Neural crest cell (in vitro differentiated cells): ENCODE measurements at regions not wholly inside any gene's neighbourhood (a gene's known extent, or its start where the extent isn't known, plus 50 kb on each side); places are given as distances from the start of the nearest gene placed in this dataset.

Source experiments
- DNase-seq: peaks from one replicate; pipeline ENCODE4 v3.0.0; 2021; ENCODE audit warnings: low read depth, mixed read lengths, low spot score
- H3K27ac Mint-ChIP-seq: one replicate; pipeline ENCODE4 v1.8.0; 2021; ENCODE audit warnings: mild to moderate bottlenecking, mixed read lengths; ENCODE audit not compliant: unreplicated experiment
- H3K27me3 Mint-ChIP-seq: 2 replicates; pipeline ENCODE4 v1.8.0; 2021; ENCODE audit warnings: low read depth, mild to moderate bottlenecking, mixed read lengths
- H3K36me3 Mint-ChIP-seq: 2 replicates; pipeline ENCODE4 v1.8.0; 2021; ENCODE audit warnings: low read depth, mild to moderate bottlenecking, mixed read lengths
- H3K4me1 Mint-ChIP-seq: 2 replicates; pipeline ENCODE4 v1.8.0; 2021; ENCODE audit warnings: mixed read lengths
- H3K4me3 Mint-ChIP-seq: one replicate; pipeline ENCODE4 v1.8.0; 2021; ENCODE audit warnings: mild to moderate bottlenecking, mixed read lengths
- H3K9me3 Mint-ChIP-seq: 2 replicates; pipeline ENCODE4 v1.8.0; 2021; ENCODE audit warnings: mixed read lengths
- TF ChIP-seq, protein P1 (sequence below): fragments of 200-600 bp; sonication (generic); conservative IDR thresholded peaks from 2 replicates; pipeline ENCODE4 v1.5.0; 2021; ENCODE audit warnings: antibody characterized with exemption, mild to moderate bottlenecking

DNA sequence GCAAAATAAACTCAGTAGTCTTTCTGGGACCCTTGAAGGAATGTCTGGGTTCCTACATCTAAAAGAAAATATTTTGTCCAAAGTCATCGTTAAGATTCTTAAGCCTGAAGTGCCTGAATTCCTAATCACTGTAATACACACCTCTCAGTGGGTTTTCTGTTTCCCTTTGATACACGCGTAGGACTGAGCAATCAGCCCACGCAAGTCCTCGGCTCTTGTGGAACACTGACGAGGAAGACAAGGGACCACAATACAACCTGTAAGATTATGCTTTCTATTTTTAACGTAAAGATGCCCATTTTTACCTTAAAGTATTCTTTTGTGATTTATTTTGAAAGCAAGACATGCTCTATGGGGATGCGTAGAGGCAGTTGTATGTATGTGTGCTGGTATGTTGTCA, 472.8 kb upstream of the CELF2 start:
- no peaks in the 10 kb centered on the region for H3K36me3 Mint-ChIP-seq
- no peaks in the 10 kb centered on the region for H3K9me3 Mint-ChIP-seq
- no peaks in the 10 kb centered on the region for H3K27me3 Mint-ChIP-seq
- H3K27ac Mint-ChIP-seq = no peak overlapping the region
- DNase-seq = no peak
- H3K4me1 Mint-ChIP-seq = peaks cover 5% of the 10 kb centered on the region
- TF ChIP-seq, protein P1, sequence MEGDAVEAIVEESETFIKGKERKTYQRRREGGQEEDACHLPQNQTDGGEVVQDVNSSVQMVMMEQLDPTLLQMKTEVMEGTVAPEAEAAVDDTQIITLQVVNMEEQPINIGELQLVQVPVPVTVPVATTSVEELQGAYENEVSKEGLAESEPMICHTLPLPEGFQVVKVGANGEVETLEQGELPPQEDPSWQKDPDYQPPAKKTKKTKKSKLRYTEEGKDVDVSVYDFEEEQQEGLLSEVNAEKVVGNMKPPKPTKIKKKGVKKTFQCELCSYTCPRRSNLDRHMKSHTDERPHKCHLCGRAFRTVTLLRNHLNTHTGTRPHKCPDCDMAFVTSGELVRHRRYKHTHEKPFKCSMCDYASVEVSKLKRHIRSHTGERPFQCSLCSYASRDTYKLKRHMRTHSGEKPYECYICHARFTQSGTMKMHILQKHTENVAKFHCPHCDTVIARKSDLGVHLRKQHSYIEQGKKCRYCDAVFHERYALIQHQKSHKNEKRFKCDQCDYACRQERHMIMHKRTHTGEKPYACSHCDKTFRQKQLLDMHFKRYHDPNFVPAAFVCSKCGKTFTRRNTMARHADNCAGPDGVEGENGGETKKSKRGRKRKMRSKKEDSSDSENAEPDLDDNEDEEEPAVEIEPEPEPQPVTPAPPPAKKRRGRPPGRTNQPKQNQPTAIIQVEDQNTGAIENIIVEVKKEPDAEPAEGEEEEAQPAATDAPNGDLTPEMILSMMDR = no peak
- H3K4me3 Mint-ChIP-seq = no peak overlapping the region

DNA sequence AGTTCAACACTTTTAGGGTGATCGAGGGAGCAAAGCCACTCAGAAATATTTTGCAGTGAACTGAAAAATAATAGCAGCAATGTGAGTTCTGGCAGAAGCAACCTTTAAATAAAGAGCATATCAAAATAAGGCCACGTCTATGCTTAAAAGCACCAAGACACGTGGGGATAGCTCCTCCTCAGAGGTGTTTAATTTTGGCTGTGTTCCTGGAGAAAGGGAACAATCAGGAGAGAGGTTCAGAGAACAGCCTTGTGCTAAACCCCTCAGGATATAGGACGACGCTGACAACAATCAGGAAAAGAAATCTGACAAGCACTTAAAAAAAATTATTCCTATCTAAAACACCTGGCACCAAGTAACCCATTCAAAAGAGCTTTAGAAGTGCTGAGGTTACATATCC, 471.9 kb upstream of the CELF2 start:
- no peak overlapping the region for H3K27ac Mint-ChIP-seq
- TF ChIP-seq, protein P1 = no peak
- DNase-seq = no peak
- no peaks in the 10 kb centered on the region for H3K27me3 Mint-ChIP-seq
- H3K4me3 Mint-ChIP-seq = no peak overlapping the region
- peaks cover 11% of the 10 kb centered on the region for H3K4me1 Mint-ChIP-seq
- H3K36me3 Mint-ChIP-seq = no peaks in the 10 kb centered on the region
- no peaks in the 10 kb centered on the region for H3K9me3 Mint-ChIP-seq

DNA sequence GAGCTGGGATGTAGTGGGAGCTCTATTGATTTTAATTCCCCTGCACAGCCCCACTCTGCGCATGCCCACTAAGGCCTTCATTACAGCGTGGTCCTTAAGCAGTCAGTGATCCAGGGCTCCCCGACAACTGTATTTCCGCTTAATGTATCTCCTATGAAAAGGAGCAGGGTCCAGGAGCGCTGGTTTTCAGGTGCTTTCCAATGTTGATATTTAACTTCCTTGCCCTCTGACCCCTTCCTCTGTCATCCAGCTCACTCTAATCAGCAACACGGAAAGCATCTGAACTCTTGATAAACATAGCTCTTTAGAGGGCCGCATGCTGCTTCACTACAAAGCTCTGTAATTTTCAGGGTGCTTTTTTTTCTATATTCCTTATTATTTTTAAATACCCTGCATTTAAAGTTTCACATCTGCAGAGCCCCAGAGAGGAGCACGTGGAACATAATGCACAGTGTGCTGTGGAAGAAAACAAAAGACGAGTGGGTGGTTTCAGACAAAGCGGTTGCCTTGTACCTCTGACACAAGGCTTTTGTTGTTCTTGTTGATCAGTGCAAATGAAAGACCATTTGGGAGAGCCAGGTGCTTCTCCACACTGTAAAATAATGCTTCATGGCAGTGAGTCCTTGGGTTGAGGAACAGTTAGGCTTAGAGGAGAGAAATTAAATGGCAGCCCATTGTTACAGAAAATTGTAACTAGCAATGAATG, 465.9 kb upstream of the CELF2 start:
- TF ChIP-seq, protein P1 = no peak
- H3K27me3 Mint-ChIP-seq = no peaks in the 10 kb centered on the region
- no peak overlapping the region for H3K4me3 Mint-ChIP-seq
- H3K36me3 Mint-ChIP-seq = peaks cover 4% of the 10 kb centered on the region
- H3K27ac Mint-ChIP-seq = peak overlapping the region; percentile 29
- H3K9me3 Mint-ChIP-seq = peaks cover 2% of the 10 kb centered on the region
- H3K4me1 Mint-ChIP-seq = peaks cover 38% of the 10 kb centered on the region
- no peak for DNase-seq

DNA sequence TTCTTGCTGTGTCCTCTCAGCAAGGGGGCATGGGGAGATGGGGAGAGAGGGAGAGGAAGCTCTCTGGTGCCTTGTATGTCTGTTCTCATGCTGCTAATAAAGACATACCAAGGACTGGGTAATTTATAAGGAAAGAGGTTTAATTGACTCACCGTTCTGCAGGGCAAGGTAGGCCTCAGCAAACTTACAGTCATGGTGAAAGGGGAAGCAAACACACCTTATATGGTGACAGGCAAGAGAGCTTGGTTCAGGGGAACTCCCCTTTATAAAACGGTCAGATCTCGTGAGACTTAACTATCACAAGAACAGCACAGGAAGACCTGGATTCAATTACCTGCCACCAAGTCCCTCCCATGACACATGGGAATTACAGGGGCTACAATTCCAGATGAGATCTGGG, 464.7 kb upstream of the CELF2 start:
- TF ChIP-seq, protein P1 = no peak
- Mint-ChIP-seq H3K9me3 (peaks cover 2% of the 10 kb centered on the region), H3K27ac (peak overlapping the region; percentile 27), H3K4me3 (no peak overlapping the region), H3K4me1 (peaks cover 38% of the 10 kb centered on the region), H3K36me3 (peaks cover 4% of the 10 kb centered on the region), H3K27me3 (no peaks in the 10 kb centered on the region)
- no peak for DNase-seq

DNA sequence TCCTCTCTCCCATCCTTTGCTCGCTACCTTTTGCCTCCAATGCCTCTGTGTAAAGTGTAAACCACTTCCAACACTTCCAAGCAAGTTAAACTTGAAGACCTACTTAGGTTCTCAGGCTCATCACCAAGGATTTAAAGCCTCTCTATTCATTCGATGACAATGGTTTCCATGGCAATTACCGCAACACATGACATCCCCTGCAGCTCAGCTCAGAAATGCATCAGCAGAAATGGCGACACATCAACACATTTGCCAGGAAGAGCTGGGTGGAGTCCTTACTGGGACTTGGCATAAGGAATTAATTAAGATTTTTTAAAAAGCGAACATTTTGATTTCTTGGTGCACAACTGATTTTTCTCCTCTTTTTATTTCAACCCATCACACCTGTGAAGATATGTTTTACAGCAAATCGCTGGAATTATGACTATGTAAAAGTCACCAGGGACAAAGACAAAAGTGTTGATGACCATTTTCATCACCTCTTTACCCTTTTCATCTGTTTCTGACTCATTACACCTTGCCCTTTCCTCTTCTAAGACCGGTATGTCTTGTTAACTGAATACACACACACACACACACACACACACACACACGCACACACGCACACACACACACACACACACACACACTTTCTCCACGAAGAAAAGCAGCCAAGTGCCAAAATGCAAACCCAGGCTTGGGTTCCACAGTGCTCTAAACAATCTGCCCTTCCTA, 453.4 kb upstream of the CELF2 start:
- Mint-ChIP-seq H3K27me3 (no peaks in the 10 kb centered on the region), H3K27ac (peak overlapping the region; percentile 72), H3K4me1 (peaks cover 12% of the 10 kb centered on the region), H3K36me3 (peaks cover 2% of the 10 kb centered on the region), H3K4me3 (no peak overlapping the region), H3K9me3 (peaks cover 13% of the 10 kb centered on the region)
- no peak for DNase-seq
- TF ChIP-seq, protein P1 = no peak
